ENCODE measurements at regions not wholly inside any gene's neighbourhood (a gene's known extent, or its start where the extent isn't known, plus 50 kb on each side); places are given as distances from the start of the nearest gene placed in this dataset.

GRCh38 chr19:31627620-31628365 lies 278.6 kb upstream of the TSHZ3 start:
- Histone ChIP-seq H3K27ac (ENCODE audit: low read depth, low read length) (no peak overlapping the region), H2BK5ac (ENCODE audit: low read depth, low read length) (no peak overlapping the region), H3K56ac (replicated peaks; ENCODE audit: insufficient read length, low read depth, low read length) (no peak overlapping the region), H2BK120ac (replicated peaks; ENCODE audit: low read depth, low read length) (no peak overlapping the region), H4K20me1 (replicated peaks in 1 of 2; ENCODE audit: control insufficient read depth in 1 of 2, insufficient read depth in 2 of 2, low read length in 2 of 2) (no peaks in the 10 kb centered on the region), H2AFZ (ENCODE audit: low read length) (no peak overlapping the region), H4K91ac (replicated peaks; ENCODE audit: insufficient read length, low read length) (no peak overlapping the region), H2BK20ac (ENCODE audit: low read length) (no peak overlapping the region), H3K23me2 (ENCODE audit: low read depth, low read length) (no peaks in the 10 kb centered on the region; the same call in 1 of the 2 replicates), H3K23ac (ENCODE audit: insufficient read length) (no peak overlapping the region), H4K5ac (ENCODE audit: insufficient read length, low read depth, low read length) (no peak overlapping the region), H3K4ac (replicated peaks; ENCODE audit: insufficient read length, low read depth, low read length) (no peak overlapping the region), H3K14ac (ENCODE audit: insufficient read length) (no peak overlapping the region), H2BK12ac (ENCODE audit: low read depth, low read length) (no peak overlapping the region), H2AK5ac (ENCODE audit: low read depth, low read length) (no peak overlapping the region), H3K27me3 (replicated peaks in 1 of 4; ENCODE audit: control insufficient read depth in 3 of 4, extremely low read depth in 1 of 4, insufficient read depth in 3 of 4, low read length in 3 of 4) (no peaks in the 10 kb centered on the region), H3K9ac (replicated peaks in 1 of 4; ENCODE audit: extremely low read depth in 1 of 4, low read depth in 3 of 4, low read length in 3 of 4) (no peak overlapping the region), H3K9me3 (ENCODE audit: insufficient read depth in 2 of 2, low read depth in 1 of 2, low read length in 1 of 2) (no peaks in the 10 kb centered on the region), H3K4me1 (replicated peaks in 1 of 4; ENCODE audit: control insufficient read depth in 3 of 4, insufficient read depth in 4 of 4, low read length in 3 of 4) (no peaks in the 10 kb centered on the region; a peak in 3 of 7 replicates), H2BK15ac (ENCODE audit: low read length) (no peak overlapping the region; the same call in 1 of the 2 replicates), H3K18ac (ENCODE audit: extremely low read depth, low read length) (no peak overlapping the region), H3K36me3 (ENCODE audit: control insufficient read depth in 2 of 4, insufficient read depth in 4 of 4, low read length in 3 of 4) (no peaks in the 10 kb centered on the region), H3K4me2 (ENCODE audit: insufficient read depth in 1 of 2, low read depth in 2 of 2, low read length in 2 of 2) (no peak overlapping the region), H3K4me3 (ENCODE audit: extremely low read depth in 1 of 4, insufficient read depth in 2 of 4, low read depth in 3 of 4, low read length in 4 of 4) (no peak overlapping the region), H3K79me1 (ENCODE audit: low read depth, low read length) (no peaks in the 10 kb centered on the region), H4K8ac (ENCODE audit: extremely low read depth, insufficient read depth, low read length) (no peak overlapping the region), H3K79me2 (ENCODE audit: control insufficient read depth in 1 of 2, insufficient read depth in 2 of 2, low read length in 2 of 2) (no peaks in the 10 kb centered on the region)
- ChIA-PET CTCF (ENCODE audit: partially characterized antibody) (no interaction called here), POLR2A (ENCODE audit: partially characterized antibody) (no interaction called here)
- no peak for DNase-seq (ENCODE audit: low read depth in 1 of 2, low spot score in 2 of 2)
- TF ChIP-seq HDAC2 (IDR thresholded peaks at IDR 0.05; ENCODE audit: borderline replicate concordance in 1 of 2, low read depth in 2 of 2, low read length in 2 of 2) (no peak), CBX8 (IDR thresholded peaks at IDR 0.05; ENCODE audit: borderline replicate concordance, low read depth, low read length) (no peak), SIN3A (conservative IDR thresholded peaks at IDR 0.05 in 1 of 2, IDR thresholded peaks at IDR 0.05 in 1 of 2; ENCODE audit: low read depth in 1 of 2, low read length in 2 of 2) (no peak), JUND (IDR thresholded peaks at IDR 0.05; ENCODE audit: low read length) (no peak), SIX5 (IDR thresholded peaks at IDR 0.05; ENCODE audit: low read depth, low read length) (no peak), SP1 (IDR thresholded peaks at IDR 0.05; ENCODE audit: low read depth, low read length) (no peak), YY1 (IDR thresholded peaks at IDR 0.05; ENCODE audit: low read depth, low read length) (no peak), KDM4A (IDR thresholded peaks at IDR 0.05; ENCODE audit: low read depth, low read length, severe bottlenecking) (no peak), SP2 (IDR thresholded peaks at IDR 0.05; ENCODE audit: low read length) (no peak)
- 90% methylated on average over 23 of the region's 23 CpGs; no CpG with 5 or more reads in 1 of the 2 experiments for WGBS, 2 experiments (ENCODE audit: extremely low coverage in 1 of 2, insufficient coverage in 1 of 2, insufficient read length in 1 of 2, insufficient replicate concordance in 2 of 2, low coverage in 1 of 2, low lambda C conversion rate in 2 of 2, missing lambda C conversion rate in 1 of 2)
- FAIRE-seq: no peak
